Ovary (tissue), 7 donors: ENCODE measurements at regions not wholly inside any gene's neighbourhood (a gene's known extent, or its start where the extent isn't known, plus 50 kb on each side); places are given as distances from the start of the nearest gene placed in this dataset.

Source experiments
- DNase-seq, 5 donors: peaks; one replicate each; pipeline ENCODE4 v3.0.0-alpha.2; 2019 to 2020
- H3K27ac ChIP-seq, 2 donors: fragments of 200-600 bp; one replicate each; pipeline versions ENCODE4 v1.5.1 to v1.8.0; 2019 to 2022
- H3K27me3 ChIP-seq: fragments of 200-600 bp; one replicate; pipeline ENCODE4 v1.8.0; 2022
- H3K36me3 ChIP-seq: fragments of 200-600 bp; sonication (generic); one replicate; pipeline ENCODE4 v1.5.1; 2019
- H3K4me1 ChIP-seq: one replicate; pipeline ENCODE4 v1.8.1; 2013; ENCODE audit warnings: mild to moderate bottlenecking, moderate library complexity; ENCODE audit not compliant: insufficient read depth
- H3K4me3 ChIP-seq: fragments of 200-600 bp; sonication (generic); one replicate; pipeline ENCODE4 v1.5.1; 2017
- H3K9me3 ChIP-seq, 2 donors: fragments of 200-600 bp in 1 of 2; sonication (generic) in 1 of 2; one replicate each; pipeline versions ENCODE4 v1.5.1 to v1.8.1; 2013 to 2019; ENCODE audit warnings: mild to moderate bottlenecking in 1 of 2, moderate library complexity in 1 of 2
- CTCF ChIP-seq, 3 donors: fragments of 450-650 bp in 2 of 3; fragments of 200-600 bp in 1 of 3; IDR thresholded peaks; one replicate each; pipeline versions ENCODE4 v1.5.1 to v1.8.0; 2016 to 2022; ENCODE audit warnings: antibody characterized with exemption in 3 of 3, mild to moderate bottlenecking in 1 of 3
- EP300 ChIP-seq: sonication (generic); formaldehyde crosslinking; IDR thresholded peaks from one replicate; pipeline ENCODE4 v1.6.1; 2017; ENCODE audit warnings: antibody characterized with exemption
- POLR2A ChIP-seq: fragments of 450-650 bp; IDR thresholded peaks from one replicate; pipeline ENCODE4 v1.6.1; 2017; ENCODE audit warnings: antibody characterized with exemption, mild to moderate bottlenecking, moderate library complexity
- WGBS, 3 donors: extraction: QIAGEN DNeasy Blood & Tissue Kit in 1 of 3; methylation state at CpG; one replicate each; pipeline versions ENCODE4 v1.1.5 to v1.1.7; 2013 to 2017; 5-methylcytosine and 5-hydroxymethylcytosine counted together
- intact Hi-C, 4 donors: fragments of 100-400 bp; cut with DNase I; formaldehyde crosslinking; loops; one replicate each; pipeline versions ENCODE4 v1.11.0 to v1.15.1; 2022 to 2023
- donor health status: DM: no; HTN: no; CAD: no; lungs with moderate emphysema.
- donor health status: DM: no; HTN: no; CAD: no.
- donor health status: Bipolar disorder and iron deficiency.
- donor health status: DM: no; HTN: no; CAD: no.
- donor health status: DM: yes; HTN: yes; CAD: no.

DNA sequence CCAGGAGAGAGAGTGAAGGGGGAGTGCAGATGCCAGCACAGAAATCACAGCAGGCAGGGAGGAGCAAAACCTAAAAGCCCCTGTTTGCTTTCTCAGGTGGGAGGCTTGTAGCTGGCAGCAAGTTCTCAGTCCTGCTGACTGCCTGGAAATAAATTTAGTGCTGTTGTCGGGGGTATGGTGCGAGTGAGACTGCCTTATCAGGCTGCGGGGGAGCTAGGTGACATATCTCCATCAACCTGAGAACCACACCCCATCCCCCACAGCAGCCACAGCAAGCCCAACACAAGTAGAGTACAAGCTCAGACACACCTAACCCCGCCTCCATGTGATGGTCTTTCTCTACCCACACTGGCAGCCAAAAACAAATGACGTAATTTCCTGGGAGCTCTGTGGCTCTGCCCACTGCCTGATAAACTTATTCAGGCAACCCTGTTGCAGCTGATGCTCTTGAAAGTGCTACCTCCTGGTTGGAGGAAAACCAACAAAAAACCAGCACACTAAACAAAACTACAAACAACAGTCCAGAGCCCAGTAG is 953.4 kb upstream of the NDST4 start:
- no peak for DNase-seq
- TF ChIP-seq EP300: no peak
- Histone ChIP-seq H3K36me3 (no peaks in the 10 kb centered on the region), H3K27ac (no peak overlapping the region), H3K27me3 (no peaks in the 10 kb centered on the region), H3K4me3 (no peak overlapping the region), H3K9me3 (no peaks in the 10 kb centered on the region), H3K4me1 (no peaks in the 10 kb centered on the region)
- WGBS, 3 donors: 43 to 57% (median 53%) methylated on average over 5 of the region's 5 CpGs
- intact Hi-C loops: no loop called here

- H3K36me3 ChIP-seq: no peaks in the 10 kb centered on the region
- intact Hi-C loops: no loop called here
- H3K9me3 ChIP-seq: no peaks in the 10 kb centered on the region
- 91 to 92% (median 92%) methylated on average over 2 of the region's 2 CpGs for WGBS, 3 donors
- H3K4me3 ChIP-seq: no peak overlapping the region
- H3K27ac ChIP-seq: no peak overlapping the region
- peaks cover 3% of the 10 kb centered on the region for H3K27me3 ChIP-seq
- no peaks in the 10 kb centered on the region for H3K4me1 ChIP-seq
- DNase-seq: no peak
- TF ChIP-seq POLR2A: no peak
- no peak for TF ChIP-seq EP300
- no peak for TF ChIP-seq CTCF (IDR thresholded peaks at IDR 0.05)
Observed at GRCh38 chr4:116064331-116064730, 950.9 kb upstream of the NDST4 start.

- no peaks in the 10 kb centered on the region for H3K9me3 ChIP-seq
- no peak overlapping the region for H3K4me3 ChIP-seq
- 33 to 38% (median 35%) methylated on average over 1 of the region's 1 CpG for WGBS, 3 donors
- H3K36me3 ChIP-seq: no peaks in the 10 kb centered on the region
- TF ChIP-seq POLR2A (no peak), EP300 (no peak), CTCF (IDR thresholded peaks at IDR 0.05) (no peak)
- no peak for DNase-seq
- H3K27me3 ChIP-seq: peaks cover 3% of the 10 kb centered on the region
- intact Hi-C loops: no loop called here
- no peak overlapping the region for H3K27ac ChIP-seq
- H3K4me1 ChIP-seq: no peaks in the 10 kb centered on the region
Observed at GRCh38 chr4:116059361-116059760, 945.9 kb upstream of the NDST4 start.

DNA sequence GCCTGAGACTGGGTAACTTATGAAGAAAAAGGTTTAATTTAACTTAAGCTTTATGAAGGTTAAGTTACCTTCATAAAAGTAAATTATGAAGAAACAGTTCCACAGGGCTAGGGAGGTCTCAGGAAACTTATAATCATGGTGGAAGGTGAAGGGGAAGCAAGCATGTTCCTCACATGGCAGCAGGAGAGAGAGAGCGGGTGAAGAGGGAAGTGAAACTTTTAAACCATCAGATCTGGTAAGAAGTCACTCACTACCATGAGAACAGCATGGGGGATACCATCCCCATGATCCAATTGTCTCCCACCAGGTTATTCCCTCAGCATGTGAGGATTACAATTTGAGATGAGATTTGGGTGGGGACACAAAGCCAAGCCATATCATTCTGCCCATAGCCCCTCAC is 944.7 kb upstream of the NDST4 start:
- no peak overlapping the region for H3K27ac ChIP-seq
- H3K36me3 ChIP-seq: no peaks in the 10 kb centered on the region
- no peaks in the 10 kb centered on the region for H3K9me3 ChIP-seq
- no peak overlapping the region for H3K4me3 ChIP-seq
- intact Hi-C loops: no loop called here
- DNase-seq: no peak
- WGBS, 3 donors: 89 to 100% (median 91%) methylated on average over 1 of the region's 1 CpG
- TF ChIP-seq CTCF (IDR thresholded peaks at IDR 0.05): no peak
- no peak for TF ChIP-seq POLR2A
- TF ChIP-seq EP300: no peak
- no peaks in the 10 kb centered on the region for H3K4me1 ChIP-seq
- peaks cover 3% of the 10 kb centered on the region for H3K27me3 ChIP-seq

- Histone ChIP-seq H3K9me3 (no peaks in the 10 kb centered on the region), H3K27me3 (peaks cover 3% of the 10 kb centered on the region), H3K27ac (no peak overlapping the region), H3K4me3 (no peak overlapping the region), H3K36me3 (no peaks in the 10 kb centered on the region), H3K4me1 (no peaks in the 10 kb centered on the region)
- 46 to 57% (median 56%) methylated on average over 3 of the region's 3 CpGs for WGBS, 3 donors
- no peak for DNase-seq
- intact Hi-C loops: no loop called here
- no peak for TF ChIP-seq POLR2A
- TF ChIP-seq CTCF (IDR thresholded peaks at IDR 0.05): no peak
- TF ChIP-seq EP300: no peak
Observed at GRCh38 chr4:116055857-116056827, 942.7 kb upstream of the NDST4 start.
